ENCODE measurements at regions not wholly inside any gene's neighbourhood (a gene's known extent, or its start where the extent isn't known, plus 50 kb on each side); places are given as distances from the start of the nearest gene placed in this dataset.

DNA sequence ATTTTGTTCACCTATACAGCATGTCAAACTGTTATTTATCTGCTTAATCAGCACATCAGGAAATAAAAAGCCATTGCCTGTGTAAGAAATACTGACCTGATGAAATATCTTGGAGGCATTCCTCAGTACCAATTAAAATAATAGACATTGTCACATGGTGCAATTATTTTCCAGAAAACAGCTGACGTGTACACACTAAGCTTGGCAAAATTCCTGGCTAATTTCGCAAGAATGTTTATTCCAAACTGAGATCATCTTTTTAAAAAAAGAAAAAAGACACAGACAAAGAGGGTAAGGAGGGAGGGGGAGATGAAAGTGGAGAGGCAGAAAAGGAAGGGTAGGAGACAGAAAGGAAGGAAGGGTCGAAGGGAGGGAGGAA lies 61.9 kb upstream of the NFKB1 start:
- H3K79me2 ChIP-seq (ENCODE audit: low read length) = no peaks in the 10 kb centered on the region
- no peak overlapping the region for H3K27ac ChIP-seq (ENCODE audit: low read length)
- H3K9me3 ChIP-seq (replicated peaks; ENCODE audit: insufficient read depth, low read length) = no peaks in the 10 kb centered on the region
- H4K20me1 ChIP-seq (ENCODE audit: insufficient read depth, low read length) = no peaks in the 10 kb centered on the region
- no peak overlapping the region for H3K9ac ChIP-seq (ENCODE audit: low read length)
- H3K4me2 ChIP-seq (ENCODE audit: low read depth, low read length) = no peak overlapping the region
- TF ChIP-seq EZH2phosphoT487 (IDR thresholded peaks at IDR 0.05; ENCODE audit: low read length) (no peak), EZH2 (optimal IDR thresholded peaks at IDR 0.05; ENCODE audit: low read depth, low read length) (no peak)
- TF ChIP-seq, protein P1, sequence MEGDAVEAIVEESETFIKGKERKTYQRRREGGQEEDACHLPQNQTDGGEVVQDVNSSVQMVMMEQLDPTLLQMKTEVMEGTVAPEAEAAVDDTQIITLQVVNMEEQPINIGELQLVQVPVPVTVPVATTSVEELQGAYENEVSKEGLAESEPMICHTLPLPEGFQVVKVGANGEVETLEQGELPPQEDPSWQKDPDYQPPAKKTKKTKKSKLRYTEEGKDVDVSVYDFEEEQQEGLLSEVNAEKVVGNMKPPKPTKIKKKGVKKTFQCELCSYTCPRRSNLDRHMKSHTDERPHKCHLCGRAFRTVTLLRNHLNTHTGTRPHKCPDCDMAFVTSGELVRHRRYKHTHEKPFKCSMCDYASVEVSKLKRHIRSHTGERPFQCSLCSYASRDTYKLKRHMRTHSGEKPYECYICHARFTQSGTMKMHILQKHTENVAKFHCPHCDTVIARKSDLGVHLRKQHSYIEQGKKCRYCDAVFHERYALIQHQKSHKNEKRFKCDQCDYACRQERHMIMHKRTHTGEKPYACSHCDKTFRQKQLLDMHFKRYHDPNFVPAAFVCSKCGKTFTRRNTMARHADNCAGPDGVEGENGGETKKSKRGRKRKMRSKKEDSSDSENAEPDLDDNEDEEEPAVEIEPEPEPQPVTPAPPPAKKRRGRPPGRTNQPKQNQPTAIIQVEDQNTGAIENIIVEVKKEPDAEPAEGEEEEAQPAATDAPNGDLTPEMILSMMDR (IDR thresholded peaks at IDR 0.05; ENCODE audit: low read length) = no peak
- no peak overlapping the region for H2AFZ ChIP-seq (ENCODE audit: low read length)
- no peaks in the 10 kb centered on the region for H3K9me2 ChIP-seq (replicated peaks; ENCODE audit: insufficient read depth, low read length)
- no peak for DNase-seq
- H3F3A ChIP-seq (ENCODE audit: insufficient read depth, low read length) = no peaks in the 10 kb centered on the region
- no peaks in the 10 kb centered on the region for H3K4me1 ChIP-seq (ENCODE audit: low read length)
- H3K4me3 ChIP-seq (ENCODE audit: low read length) = no peak overlapping the region
- no peaks in the 10 kb centered on the region for H3K27me3 ChIP-seq (replicated peaks; ENCODE audit: insufficient read depth, low read length)
- no peaks in the 10 kb centered on the region for H3K36me3 ChIP-seq (replicated peaks; ENCODE audit: insufficient read depth, low read length)

DNA sequence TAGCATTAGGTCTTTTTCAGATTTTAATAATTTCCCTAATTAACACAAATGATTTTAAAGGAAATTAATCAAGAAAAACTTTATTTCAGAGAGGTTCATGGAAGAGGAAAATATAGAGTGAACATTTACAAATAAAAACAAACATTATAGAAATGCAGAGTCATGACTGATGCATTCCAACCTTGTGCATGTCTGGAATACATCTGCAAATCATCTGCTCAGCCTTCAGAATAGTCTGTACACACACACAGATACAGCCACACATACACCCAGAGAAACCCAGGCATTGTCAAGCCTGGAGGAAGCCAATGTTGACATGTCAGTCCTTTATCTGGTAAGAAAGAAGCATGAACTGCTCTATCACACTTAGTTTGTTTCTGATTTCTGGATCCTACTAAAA lies 61.3 kb upstream of the NFKB1 start:
- Histone ChIP-seq H3F3A (ENCODE audit: insufficient read depth, low read length) (no peaks in the 10 kb centered on the region), H3K4me3 (ENCODE audit: low read length) (no peak overlapping the region), H3K27me3 (replicated peaks; ENCODE audit: insufficient read depth, low read length) (no peaks in the 10 kb centered on the region), H3K27ac (ENCODE audit: low read length) (no peak overlapping the region), H3K4me1 (ENCODE audit: low read length) (no peaks in the 10 kb centered on the region), H3K9ac (ENCODE audit: low read length) (no peak overlapping the region), H3K36me3 (replicated peaks; ENCODE audit: insufficient read depth, low read length) (no peaks in the 10 kb centered on the region), H4K20me1 (ENCODE audit: insufficient read depth, low read length) (no peaks in the 10 kb centered on the region), H2AFZ (ENCODE audit: low read length) (no peak overlapping the region), H3K4me2 (ENCODE audit: low read depth, low read length) (no peak overlapping the region), H3K79me2 (ENCODE audit: low read length) (no peaks in the 10 kb centered on the region), H3K9me3 (replicated peaks; ENCODE audit: insufficient read depth, low read length) (no peaks in the 10 kb centered on the region), H3K9me2 (replicated peaks; ENCODE audit: insufficient read depth, low read length) (no peaks in the 10 kb centered on the region)
- no peak for DNase-seq
- TF ChIP-seq, protein P1 (IDR thresholded peaks at IDR 0.05; ENCODE audit: low read length) = no peak
- no peak for TF ChIP-seq EZH2phosphoT487 (IDR thresholded peaks at IDR 0.05; ENCODE audit: low read length)
- TF ChIP-seq EZH2 (optimal IDR thresholded peaks at IDR 0.05; ENCODE audit: low read depth, low read length) = no peak

DNA sequence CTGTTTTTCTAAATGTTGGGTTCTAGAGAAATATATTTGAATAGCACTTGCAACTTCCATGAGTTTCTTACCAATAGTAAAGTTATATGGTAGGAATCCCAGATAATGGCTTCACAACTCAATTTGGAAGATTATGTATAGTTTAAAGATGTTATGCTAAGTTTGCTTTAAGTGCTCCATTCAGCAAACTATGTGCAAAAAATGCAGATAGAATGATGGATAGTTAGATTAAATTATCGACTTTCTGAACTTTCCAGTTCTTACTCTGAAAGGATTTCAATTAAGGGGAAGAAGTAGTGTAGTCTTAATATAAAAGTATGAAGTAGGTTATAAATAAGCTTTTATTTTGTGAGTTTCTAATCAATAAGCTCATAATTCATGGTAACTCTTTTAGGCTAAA lies 60.7 kb upstream of the NFKB1 start:
- Histone ChIP-seq H3K9ac (ENCODE audit: low read length) (no peak overlapping the region), H3K27me3 (replicated peaks; ENCODE audit: insufficient read depth, low read length) (no peaks in the 10 kb centered on the region), H3K9me2 (replicated peaks; ENCODE audit: insufficient read depth, low read length) (no peaks in the 10 kb centered on the region), H3K4me3 (ENCODE audit: low read length) (no peak overlapping the region), H3K9me3 (replicated peaks; ENCODE audit: insufficient read depth, low read length) (no peaks in the 10 kb centered on the region), H3K4me1 (ENCODE audit: low read length) (no peaks in the 10 kb centered on the region), H3K79me2 (ENCODE audit: low read length) (no peaks in the 10 kb centered on the region), H3K36me3 (replicated peaks; ENCODE audit: insufficient read depth, low read length) (no peaks in the 10 kb centered on the region), H3K4me2 (ENCODE audit: low read depth, low read length) (no peak overlapping the region), H4K20me1 (ENCODE audit: insufficient read depth, low read length) (no peaks in the 10 kb centered on the region), H3F3A (ENCODE audit: insufficient read depth, low read length) (no peaks in the 10 kb centered on the region), H3K27ac (ENCODE audit: low read length) (no peak overlapping the region), H2AFZ (ENCODE audit: low read length) (no peak overlapping the region)
- TF ChIP-seq EZH2 (optimal IDR thresholded peaks at IDR 0.05; ENCODE audit: low read depth, low read length) = no peak
- TF ChIP-seq, protein P1 (IDR thresholded peaks at IDR 0.05; ENCODE audit: low read length) = no peak
- TF ChIP-seq EZH2phosphoT487 (IDR thresholded peaks at IDR 0.05; ENCODE audit: low read length) = no peak
- DNase-seq = no peak

All from MM.1S (cell line).